ENCODE measurements at regions not wholly inside any gene's neighbourhood (a gene's known extent, or its start where the extent isn't known, plus 50 kb on each side); places are given as distances from the start of the nearest gene placed in this dataset.

DNA sequence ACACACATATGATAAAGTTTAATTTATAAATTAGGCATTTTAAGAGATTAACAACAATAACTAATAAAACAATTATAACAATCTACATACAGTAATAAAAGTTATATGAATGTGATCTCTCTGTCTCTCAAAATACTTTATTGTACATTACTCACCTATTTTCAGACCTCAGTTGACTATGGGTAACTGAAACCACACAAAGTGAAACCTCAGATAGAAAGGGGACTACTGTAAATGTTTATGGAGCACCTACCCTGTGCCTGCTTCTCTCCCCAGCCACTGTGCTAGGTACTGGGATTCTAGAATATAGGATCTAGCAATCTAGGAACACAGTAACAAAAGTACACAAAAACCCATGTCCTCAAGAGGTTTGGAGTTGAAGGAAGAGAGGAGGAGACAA is 63.4 kb upstream of the BTN3A2 start:
- Histone ChIP-seq H3K9ac (ENCODE audit: low read length) (no peak overlapping the region), H4K20me1 (ENCODE audit: control insufficient read depth, insufficient read depth, low read length, poor library complexity, severe bottlenecking) (no peaks in the 10 kb centered on the region), H3K4me1 (ENCODE audit: control insufficient read depth in 2 of 2, insufficient read depth in 2 of 2, low read length in 2 of 2) (peaks cover 5 to 9% of the 10 kb centered on the region in 2 donors), H3K4me3 (ENCODE audit: control extremely low read depth in 1 of 5, extremely low read depth in 1 of 5, insufficient read depth in 1 of 5, low read depth in 2 of 5, low read length in 4 of 5) (no peak overlapping the region), H3K79me2 (ENCODE audit: control insufficient read depth, insufficient read depth, low read length) (no peaks in the 10 kb centered on the region), H3K9me3 (ENCODE audit: control extremely low read depth in 1 of 3, control insufficient read depth in 2 of 3, insufficient read depth in 1 of 3, low read length in 2 of 3) (no peaks in the 10 kb centered on the region), H2AFZ (ENCODE audit: insufficient read depth, low read depth, low read length, poor library complexity, severe bottlenecking) (no peak overlapping the region), H3K27me3 (replicated peaks in 1 of 4; ENCODE audit: control extremely low read depth in 1 of 4, control insufficient read depth in 3 of 4, insufficient read depth in 4 of 4, low read length in 3 of 4) (peaks cover 0 to 2% (median 0%) of the 10 kb centered on the region in 4 experiments), H3K36me3 (replicated peaks in 1 of 2; ENCODE audit: control extremely low read depth in 1 of 2, control insufficient read depth in 1 of 2, extremely low read depth in 1 of 2, insufficient read depth in 2 of 2, low read length in 1 of 2) (no peaks in the 10 kb centered on the region), H3K27ac (ENCODE audit: low read length in 2 of 2) (no peak overlapping the region), H3K4me2 (replicated peaks; ENCODE audit: low read depth, low read length, poor library complexity, severe bottlenecking) (no peak overlapping the region)
- Mint-ChIP-seq H3K4me1 (peaks cover 10% of the 10 kb centered on the region), H3K4me3 (no peak overlapping the region), H3K27me3 (peaks cover 3% of the 10 kb centered on the region), H3K9me3 (ENCODE audit: insufficient read depth) (no peaks in the 10 kb centered on the region), H3K27ac (no peak overlapping the region)
- no peak for DNase-seq
- POLR2A ChIA-PET = no interaction called here
- CTCF ChIA-PET = no interaction called here
- intact Hi-C loops (cut with micrococcal nuclease) = no loop called here
- TF ChIP-seq, protein P1, sequence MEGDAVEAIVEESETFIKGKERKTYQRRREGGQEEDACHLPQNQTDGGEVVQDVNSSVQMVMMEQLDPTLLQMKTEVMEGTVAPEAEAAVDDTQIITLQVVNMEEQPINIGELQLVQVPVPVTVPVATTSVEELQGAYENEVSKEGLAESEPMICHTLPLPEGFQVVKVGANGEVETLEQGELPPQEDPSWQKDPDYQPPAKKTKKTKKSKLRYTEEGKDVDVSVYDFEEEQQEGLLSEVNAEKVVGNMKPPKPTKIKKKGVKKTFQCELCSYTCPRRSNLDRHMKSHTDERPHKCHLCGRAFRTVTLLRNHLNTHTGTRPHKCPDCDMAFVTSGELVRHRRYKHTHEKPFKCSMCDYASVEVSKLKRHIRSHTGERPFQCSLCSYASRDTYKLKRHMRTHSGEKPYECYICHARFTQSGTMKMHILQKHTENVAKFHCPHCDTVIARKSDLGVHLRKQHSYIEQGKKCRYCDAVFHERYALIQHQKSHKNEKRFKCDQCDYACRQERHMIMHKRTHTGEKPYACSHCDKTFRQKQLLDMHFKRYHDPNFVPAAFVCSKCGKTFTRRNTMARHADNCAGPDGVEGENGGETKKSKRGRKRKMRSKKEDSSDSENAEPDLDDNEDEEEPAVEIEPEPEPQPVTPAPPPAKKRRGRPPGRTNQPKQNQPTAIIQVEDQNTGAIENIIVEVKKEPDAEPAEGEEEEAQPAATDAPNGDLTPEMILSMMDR (IDR thresholded peaks at IDR 0.05) = no peak
- no peak for TF ChIP-seq EZH2 (IDR thresholded peaks at IDR 0.05; ENCODE audit: borderline replicate concordance, insufficient read depth, low read depth, low read length, poor library complexity, severe bottlenecking)
- no peak for ATAC-seq (ENCODE audit: low read depth)

DNA sequence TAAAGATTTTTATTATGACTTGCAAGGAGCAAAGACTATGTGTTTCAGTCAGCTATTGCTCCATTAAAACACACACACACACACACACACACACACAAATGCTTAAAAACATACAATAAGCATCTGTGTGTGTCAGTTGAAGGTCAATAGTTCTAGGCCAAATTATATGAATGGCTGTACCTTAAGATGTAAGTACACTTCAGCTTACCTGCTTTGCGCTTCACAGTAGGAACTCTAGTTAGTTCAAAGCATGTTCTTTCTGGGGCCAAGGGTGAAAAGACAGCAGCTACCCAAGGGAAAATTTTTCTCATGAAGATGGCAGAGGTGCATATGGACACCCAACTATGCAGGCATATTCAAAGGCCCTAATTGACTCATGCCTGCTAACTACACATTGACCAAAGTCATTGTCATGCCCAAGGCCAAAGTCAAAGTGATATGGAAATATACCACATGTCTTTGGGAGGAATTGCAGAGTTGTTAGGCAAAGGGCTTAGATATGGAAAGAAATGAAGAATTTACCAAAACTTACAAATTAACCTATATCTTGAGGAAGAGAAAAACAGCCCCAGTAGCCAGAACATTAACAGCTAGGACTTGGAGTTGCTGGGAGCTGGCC is 61.9 kb upstream of the BTN3A2 start:
- TF ChIP-seq, protein P1 (IDR thresholded peaks at IDR 0.05) = no peak
- TF ChIP-seq EZH2 (IDR thresholded peaks at IDR 0.05; ENCODE audit: borderline replicate concordance, insufficient read depth, low read depth, low read length, poor library complexity, severe bottlenecking) = no peak

More for the DNA sequence above, 61.9 kb upstream of the BTN3A2 start:
- ChIA-PET POLR2A (no interaction called here), CTCF (no interaction called here)
- 100% methylated on average over 1 of the region's 1 CpG for WGBS (ENCODE audit: insufficient coverage)
- H3K4me1 ChIP-seq (ENCODE audit: control insufficient read depth in 2 of 2, insufficient read depth in 2 of 2, low read length in 2 of 2) = peaks cover 5 to 9% of the 10 kb centered on the region in 2 donors
- intact Hi-C loops (cut with micrococcal nuclease) = no loop called here
- H3K4me3 Mint-ChIP-seq = no peak overlapping the region
- H3K36me3 ChIP-seq (replicated peaks in 1 of 2; ENCODE audit: control extremely low read depth in 1 of 2, control insufficient read depth in 1 of 2, extremely low read depth in 1 of 2, insufficient read depth in 2 of 2, low read length in 1 of 2) = no peaks in the 10 kb centered on the region
- H3K9me3 ChIP-seq (ENCODE audit: control extremely low read depth in 1 of 3, control insufficient read depth in 2 of 3, insufficient read depth in 1 of 3, low read length in 2 of 3) = no peaks in the 10 kb centered on the region
- H3K4me3 ChIP-seq (ENCODE audit: control extremely low read depth in 1 of 5, extremely low read depth in 1 of 5, insufficient read depth in 1 of 5, low read depth in 2 of 5, low read length in 4 of 5) = no peak overlapping the region
- H3K4me2 ChIP-seq (replicated peaks; ENCODE audit: low read depth, low read length, poor library complexity, severe bottlenecking) = no peak overlapping the region
- H4K20me1 ChIP-seq (ENCODE audit: control insufficient read depth, insufficient read depth, low read length, poor library complexity, severe bottlenecking) = no peaks in the 10 kb centered on the region
- no peak overlapping the region for H3K9ac ChIP-seq (ENCODE audit: low read length)
- H3K4me1 Mint-ChIP-seq = peaks cover 10% of the 10 kb centered on the region
- no peaks in the 10 kb centered on the region for H3K27me3 ChIP-seq (replicated peaks in 1 of 4; ENCODE audit: control extremely low read depth in 1 of 4, control insufficient read depth in 3 of 4, insufficient read depth in 4 of 4, low read length in 3 of 4)
- DNase-seq (no peak), ATAC-seq (ENCODE audit: low read depth) (no peak)
- H3K27ac Mint-ChIP-seq = peak overlapping the region; percentile 28
- no peak overlapping the region for H3K27ac ChIP-seq (ENCODE audit: low read length in 2 of 2)
- no peaks in the 10 kb centered on the region for H3K79me2 ChIP-seq (ENCODE audit: control insufficient read depth, insufficient read depth, low read length)
- no peak overlapping the region for H2AFZ ChIP-seq (ENCODE audit: insufficient read depth, low read depth, low read length, poor library complexity, severe bottlenecking)
- no peaks in the 10 kb centered on the region for H3K9me3 Mint-ChIP-seq (ENCODE audit: insufficient read depth)
- H3K27me3 Mint-ChIP-seq = no peaks in the 10 kb centered on the region

All from B cell (primary cell).